ENCODE measurements at regions not wholly inside any gene's neighbourhood (a gene's known extent, or its start where the extent isn't known, plus 50 kb on each side); places are given as distances from the start of the nearest gene placed in this dataset.
"Not testable (repeated sequence)": the region's sequence is repeated elsewhere in the genome, so short reads cannot be mapped to it uniquely, and the experiment has no call there.

GRCh38 chr19:28655054-28655453, 557.9 kb downstream of the UQCRFS1 start:
- no peak for DNase-seq

GRCh38 chr19:28652765-28653164, 560.2 kb downstream of the UQCRFS1 start:
- DNase-seq = no peak

- DNase-seq = no peak
Measured at GRCh38 chr19:28646629-28647028, 566.3 kb downstream of the UQCRFS1 start.

GRCh38 chr19:28644169-28644775, 568.7 kb downstream of the UQCRFS1 start:
- DNase-seq = no peak

GRCh38 chr19:28642787-28643683, 569.9 kb downstream of the UQCRFS1 start:
- DNase-seq = no peak

- no peak for DNase-seq
Measured at GRCh38 chr19:28641395-28641794, 571.6 kb downstream of the UQCRFS1 start.

GRCh38 chr19:28640506-28640905, 572.4 kb downstream of the UQCRFS1 start:
- no peak for DNase-seq

GRCh38 chr19:28638445-28638844, 574.5 kb downstream of the UQCRFS1 start:
- no peak for DNase-seq

- no peak for DNase-seq
Measured at GRCh38 chr19:28636706-28637105, 576.2 kb downstream of the UQCRFS1 start.

GRCh38 chr19:28636016-28636629, 576.8 kb downstream of the UQCRFS1 start:
- DNase-seq = no peak

- DNase-seq = no peak
Measured at GRCh38 chr19:28634837-28635236, 578.1 kb downstream of the UQCRFS1 start.

GRCh38 chr19:28634019-28634328, 579.0 kb downstream of the UQCRFS1 start:
- no peak for DNase-seq

- DNase-seq = no peak
Measured at GRCh38 chr19:28633319-28634018, 579.5 kb downstream of the UQCRFS1 start.

- no peak for DNase-seq
Measured at GRCh38 chr19:28632371-28633080, 580.4 kb downstream of the UQCRFS1 start.

- no peak for DNase-seq
Measured at GRCh38 chr19:28631961-28632360, 581.0 kb downstream of the UQCRFS1 start.

- no peak for DNase-seq
Measured at GRCh38 chr19:28627669-28628068, 585.3 kb downstream of the UQCRFS1 start.

GRCh38 chr19:28626407-28626806, 586.5 kb downstream of the UQCRFS1 start:
- not testable (repeated sequence) for DNase-seq

- no peak for DNase-seq
Measured at GRCh38 chr19:28619816-28620429, 593.0 kb downstream of the UQCRFS1 start.

- DNase-seq = no peak
Measured at GRCh38 chr19:28618504-28618903, 594.4 kb downstream of the UQCRFS1 start.

GRCh38 chr19:28615966-28616365, 597.0 kb downstream of the UQCRFS1 start:
- DNase-seq = no peak

- DNase-seq = no peak
Measured at GRCh38 chr19:28615546-28615916, 597.4 kb downstream of the UQCRFS1 start.

All from stimulated activated naive CD4-positive, alpha-beta T cell treated with Interleukin-2 at 50 U/mL for 16 hours (primary cell).